K562 (cell line): ENCODE measurements at regions not wholly inside any gene's neighbourhood (a gene's known extent, or its start where the extent isn't known, plus 50 kb on each side); places are given as distances from the start of the nearest gene placed in this dataset.

Experiments used
- ATAC-seq: fragments of 200-7000 bp; cut with Tn5 transposase; 3 replicates; pipeline ENCODE4 v1.9.1; 2020; ENCODE audit warnings: moderate library complexity
- BruUV-seq: library from RNA; stranded (reverse); fragments of 400-500 nt; replicated peaks from 2 replicates; lab custom pipeline; 2021; lab: Mats Ljungman, UMichigan
- CTCF ChIA-PET: fragments of 300-600 bp; formaldehyde crosslinking; extraction: SDS; loops from one replicate; lab custom pipeline; 2021; ENCODE audit warnings: low intra/inter-chr PET ratio; lab: Yijun Ruan, JAX
- POLR2A ChIA-PET: fragments of 300-600, 350-650 bp; sonication (Branson Sonifier 250); formaldehyde crosslinking; extraction: SDS; loops from one replicate; lab custom pipeline; 2021; ENCODE audit warnings: antibody characterized with exemption, inconsistent platforms; lab: Yijun Ruan, JAX
- DNase-seq, 4 experiments: peaks; one replicate each; pipeline versions ENCODE4 v3.0.0 to v3.0.0-alpha.2; 2011 to 2018; ENCODE audit warnings: low spot score in 3 of 4, mixed read lengths in 3 of 4; ENCODE audit errors: extremely low read depth in 1 of 4
- FAIRE-seq: peaks from 2 replicates; lab custom pipeline; 2011; peaks lifted over from hg19 to GRCh38; lab: Jason Lieb, UNC
- H2AFZ ChIP-seq: 2 replicates; pipeline ENCODE4 v1.6.0; 2011; ENCODE audit warnings: low read depth, low read length, control low read depth, inconsistent platforms
- H3K27ac ChIP-seq: fragments of 200-600 bp; 3 replicates; pipeline ENCODE4 v1.8.0; 2011; ENCODE audit warnings: low read depth, mild to moderate bottlenecking, control low read depth, inconsistent platforms, low read length, moderate library complexity, mixed read lengths; ENCODE audit errors: extremely low read depth
- H3K27me3 ChIP-seq, 2 experiments: fragments of 300-600 bp in 1 of 2; 2 replicates in 1 of 2; 3 replicates in 1 of 2; pipeline versions ENCODE4 v1.6.0 to v1.8.0; 2011; ENCODE audit warnings: inconsistent platforms in 2 of 2, low read length in 2 of 2, mild to moderate bottlenecking in 1 of 2, mixed read lengths in 1 of 2, moderate library complexity in 1 of 2; ENCODE audit not compliant: control insufficient read depth in 2 of 2, insufficient read depth in 2 of 2
- H3K36me3 ChIP-seq: fragments of 300-600 bp; 3 replicates; pipeline ENCODE4 v1.8.0; 2011; ENCODE audit warnings: mild to moderate bottlenecking, low read length, inconsistent platforms; ENCODE audit not compliant: control insufficient read depth, insufficient read depth
- H3K4me1 ChIP-seq, 2 experiments: fragments of 200-600 bp in 1 of 2; replicated peaks in 1 of 2; 2 replicates in 1 of 2; 3 replicates in 1 of 2; pipeline versions ENCODE4 v1.5.1 to v1.8.0; 2011; ENCODE audit warnings: inconsistent platforms in 2 of 2, low read length in 2 of 2, mild to moderate bottlenecking in 1 of 2, mixed read lengths in 1 of 2, moderate library complexity in 1 of 2; ENCODE audit not compliant: control insufficient read depth in 2 of 2, insufficient read depth in 2 of 2
- H3K4me2 ChIP-seq: 2 replicates; pipeline ENCODE4 v1.6.1; 2011; ENCODE audit warnings: low read length, control low read depth, inconsistent platforms, mixed read lengths; ENCODE audit not compliant: insufficient read depth
- H3K4me3 ChIP-seq: fragments of 200-600 bp; sonication (generic), shearing (Covaris generic); 2 replicates; pipeline ENCODE4 v1.5.1; 2016; ENCODE audit warnings: control low read depth, inconsistent platforms
- H3K79me2 ChIP-seq: fragments of 200-600 bp; 3 replicates; pipeline ENCODE4 v1.8.0; 2011; ENCODE audit warnings: low read length, inconsistent platforms; ENCODE audit not compliant: control insufficient read depth, insufficient read depth
- H3K9ac ChIP-seq, 2 experiments: 2 replicates each; pipeline versions ENCODE4 v1.6.0 to v1.6.1; 2011; ENCODE audit warnings: low read depth in 2 of 2, low read length in 2 of 2, control low read depth in 1 of 2, inconsistent platforms in 1 of 2, mild to moderate bottlenecking in 1 of 2, mixed read lengths in 1 of 2; ENCODE audit not compliant: insufficient read depth in 1 of 2
- H3K9me1 ChIP-seq: one replicate; pipeline ENCODE4 v1.6.0; 2011; ENCODE audit warnings: inconsistent platforms, mild to moderate bottlenecking, low read length, moderate library complexity; ENCODE audit not compliant: control insufficient read depth, insufficient read depth
- H3K9me3 ChIP-seq: replicated peaks from 2 replicates; pipeline ENCODE4 v1.5.1; 2011; ENCODE audit warnings: low read depth, low read length, inconsistent platforms; ENCODE audit not compliant: control insufficient read depth, insufficient read depth
- H4K20me1 ChIP-seq: replicated peaks from 2 replicates; pipeline ENCODE4 v1.6.1; 2011; ENCODE audit warnings: low read length, inconsistent platforms, mixed read lengths; ENCODE audit not compliant: control insufficient read depth, insufficient read depth
- ATF1 ChIP-seq, 2 experiments: fragments of 450-650 bp in 1 of 2; IDR thresholded peaks; 2 replicates each; pipeline ENCODE4 v1.6.1; 2016; ENCODE audit warnings: missing compliant biosample characterization in 1 of 2, missing genetic modification characterization in 1 of 2
- DMBX1 ChIP-seq: fragments of 250-450 bp; sonication (Bioruptor Pico); IDR thresholded peaks from 2 replicates; pipeline ENCODE4 v1.8.0; 2022; ENCODE audit warnings: inconsistent platforms, mild to moderate bottlenecking, moderate library complexity, borderline replicate concordance
- ETV5 ChIP-seq: sonication (generic); formaldehyde crosslinking; IDR thresholded peaks from 2 replicates; pipeline ENCODE4 v1.4.0; 2020; ENCODE audit warnings: low read depth, mild to moderate bottlenecking, missing genetic modification reagents
- GABPB1 ChIP-seq: sonication (generic); formaldehyde crosslinking; IDR thresholded peaks from 2 replicates; pipeline ENCODE4 v1.8.0; 2022; ENCODE audit warnings: mild to moderate bottlenecking, missing genetic modification reagents
- MYNN ChIP-seq, 2 experiments: sonication (generic); formaldehyde crosslinking in 1 of 2; IDR thresholded peaks; 2 replicates each; pipeline versions ENCODE4 v1.5.0 to v1.6.1; 2016 to 2020; ENCODE audit warnings: antibody characterized with exemption in 1 of 2, missing genetic modification reagents in 1 of 2
- ZBTB17 ChIP-seq: fragments of 450-650 bp; formaldehyde crosslinking; IDR thresholded peaks from 2 replicates; pipeline ENCODE4 v1.4.0; 2020; ENCODE audit warnings: mild to moderate bottlenecking
- ZNF3 ChIP-seq: fragments of 250-450 bp; sonication (Bioruptor Pico); IDR thresholded peaks from 2 replicates; pipeline ENCODE4 v1.5.0; 2021; ENCODE audit warnings: mild to moderate bottlenecking, moderate library complexity
- WGBS: fragments of 100-300 bp; shearing (Covaris generic); methylation state at CpG from one replicate; pipeline ENCODE4 v1.1.6; 2016; ENCODE audit warnings: low coverage, mixed read lengths; ENCODE audit not compliant: insufficient coverage; ENCODE audit errors: missing lambda C conversion rate; 5-methylcytosine and 5-hydroxymethylcytosine counted together
- in situ Hi-C: fragments of 300-500 bp; cut with MboI; formaldehyde crosslinking; loops from 4 replicates; pipeline ENCODE4 v1.15.0; 2018; ENCODE audit warnings: inconsistent platforms, mixed read lengths
- intact Hi-C: fragments of 100-400 bp; cut with micrococcal nuclease; formaldehyde crosslinking; loops from 2 replicates; pipeline ENCODE4 v1.14.2; 2022
- TF ChIP-seq, protein P1 (sequence below): IDR thresholded peaks from 2 replicates; pipeline ENCODE4 v1.6.1; 2014; ENCODE audit warnings: antibody characterized with exemption

DNA sequence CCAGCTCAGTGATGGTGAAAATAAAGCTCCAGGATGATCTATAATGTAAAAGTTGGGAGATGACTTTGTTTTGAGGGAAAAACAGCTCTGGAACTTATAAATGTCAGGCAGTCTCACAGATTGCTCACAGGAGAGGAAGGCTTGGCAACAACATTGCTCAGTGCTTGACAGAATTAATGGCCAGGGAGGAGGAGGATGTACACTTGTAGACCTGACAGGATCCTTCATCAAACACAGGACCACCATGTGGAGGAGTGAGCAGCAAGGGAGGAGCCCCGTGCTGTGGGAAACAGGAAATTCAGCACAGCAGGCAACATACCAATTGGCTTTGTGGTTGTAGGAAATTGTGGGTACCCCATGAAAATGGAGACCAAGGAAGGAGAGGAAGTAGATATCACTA, 291.8 kb upstream of the CAMK1G start:
- H2AFZ ChIP-seq, result no peak overlapping the region
- no peak for DNase-seq
- WGBS, result 0% methylated on average over 1 of the region's 1 CpG
- ChIA-PET CTCF (no interaction called here), POLR2A (no interaction called here)
- no peak overlapping the region for H3K27ac ChIP-seq
- FAIRE-seq, result no peak
- intact Hi-C loops, result no loop called here
- no peaks in the 10 kb centered on the region for H3K79me2 ChIP-seq
- no peaks in the 10 kb centered on the region for H3K4me1 ChIP-seq
- ATAC-seq, result no peak
- no peak overlapping the region for H3K4me3 ChIP-seq
- in situ Hi-C loops, result no loop called here
- no peaks in the 10 kb centered on the region for H4K20me1 ChIP-seq
- H3K36me3 ChIP-seq, result no peaks in the 10 kb centered on the region
- H3K9me1 ChIP-seq, result no peaks in the 10 kb centered on the region
- BruUV-seq, result no TSS peak
- no peak overlapping the region for H3K9ac ChIP-seq
- H3K27me3 ChIP-seq, result no peaks in the 10 kb centered on the region
- TF ChIP-seq ZBTB17 (CRISPR knock-in tag) (no peak), MYNN (IDR thresholded peaks at IDR 0.05) (no peak), MYNN (CRISPR knock-in tag; IDR thresholded peaks at IDR 0.05) (no peak), ATF1 (CRISPR knock-in tag; IDR thresholded peaks at IDR 0.05) (no peak), ATF1 (tag; IDR thresholded peaks at IDR 0.05) (no peak), ETV5 (no peak), ZNF3 (no peak), DMBX1 (CRISPR knock-in tag) (no peak), GABPB1 (CRISPR knock-in tag) (no peak)
- TF ChIP-seq, protein P1, sequence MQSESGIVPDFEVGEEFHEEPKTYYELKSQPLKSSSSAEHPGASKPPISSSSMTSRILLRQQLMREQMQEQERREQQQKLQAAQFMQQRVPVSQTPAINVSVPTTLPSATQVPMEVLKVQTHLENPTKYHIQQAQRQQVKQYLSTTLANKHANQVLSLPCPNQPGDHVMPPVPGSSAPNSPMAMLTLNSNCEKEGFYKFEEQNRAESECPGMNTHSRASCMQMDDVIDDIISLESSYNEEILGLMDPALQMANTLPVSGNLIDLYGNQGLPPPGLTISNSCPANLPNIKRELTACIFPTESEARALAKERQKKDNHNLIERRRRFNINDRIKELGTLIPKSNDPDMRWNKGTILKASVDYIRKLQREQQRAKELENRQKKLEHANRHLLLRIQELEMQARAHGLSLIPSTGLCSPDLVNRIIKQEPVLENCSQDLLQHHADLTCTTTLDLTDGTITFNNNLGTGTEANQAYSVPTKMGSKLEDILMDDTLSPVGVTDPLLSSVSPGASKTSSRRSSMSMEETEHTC, result no peak
- no peak overlapping the region for H3K4me2 ChIP-seq
- H3K9me3 ChIP-seq, result no peaks in the 10 kb centered on the region
